T-helper 2 cell treated with Interferon-gamma antibody and Interleukin-4, amounts not matched to agents 100 ng/mL and 5 ng/mL, for 36 hours (primary cell): ENCODE measurements at regions not wholly inside any gene's neighbourhood (a gene's known extent, or its start where the extent isn't known, plus 50 kb on each side); places are given as distances from the start of the nearest gene placed in this dataset.
"Not testable (repeated sequence)": the region's sequence is repeated elsewhere in the genome, so short reads cannot be mapped to it uniquely, and the experiment has no call there.

Experiments used
- intact Hi-C: fragments of 100-400 bp; cut with micrococcal nuclease; formaldehyde crosslinking; loops from one replicate; pipeline ENCODE4 v1.15.1; 2023

DNA sequence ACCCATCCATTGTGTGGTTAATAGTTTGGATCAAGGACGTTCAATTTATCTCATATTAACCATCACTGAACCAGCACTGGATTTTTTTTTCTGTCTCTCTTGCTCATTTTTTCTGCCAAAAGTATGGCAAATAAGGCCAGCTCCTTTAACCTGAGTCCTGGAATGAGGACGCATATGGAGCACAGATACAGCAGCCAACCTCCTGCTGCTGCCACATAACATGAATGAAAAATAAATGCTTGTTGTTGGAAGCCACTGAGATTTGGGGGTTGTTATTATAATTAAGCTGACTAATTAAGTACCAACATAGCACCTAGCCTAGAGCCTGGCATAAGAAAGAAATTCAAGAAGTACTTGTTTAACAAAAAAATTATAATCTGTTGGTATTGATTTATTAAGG is 335.3 kb upstream of the DUSP10 start:
- intact Hi-C loops = no loop called here

GRCh38 chr1:222074317-222074716 is 332.4 kb upstream of the DUSP10 start:
- intact Hi-C loops = no loop called here

- intact Hi-C loops = no loop called here
Measured at GRCh38 chr1:222073307-222073995, 331.6 kb upstream of the DUSP10 start.

DNA sequence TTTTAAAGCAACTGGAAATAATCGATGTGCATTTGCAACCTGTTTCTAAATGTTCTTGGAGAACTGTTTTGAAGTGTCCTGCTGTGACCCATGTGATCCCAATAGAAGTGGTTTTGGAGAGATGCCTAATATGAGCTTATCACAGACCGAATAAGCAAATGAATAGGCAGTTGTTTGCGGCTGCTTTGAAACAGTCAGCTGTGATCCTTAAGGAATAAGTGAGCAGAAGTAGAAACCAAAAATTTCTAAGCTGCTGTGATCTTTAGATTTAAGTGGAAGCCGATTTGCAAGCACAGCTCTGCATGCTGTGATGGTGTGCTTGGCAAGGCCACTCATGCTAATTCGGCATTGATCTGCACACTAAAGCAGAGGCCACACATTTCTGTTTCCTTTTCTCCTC is 329.5 kb upstream of the DUSP10 start:
- intact Hi-C loops = no loop called here

- intact Hi-C loops = no loop called here
Measured at GRCh38 chr1:222068937-222069336, 327.0 kb upstream of the DUSP10 start.

GRCh38 chr1:222068101-222068500 is 326.2 kb upstream of the DUSP10 start:
- intact Hi-C loops = no loop called here

- intact Hi-C loops = no loop called here
Measured at GRCh38 chr1:222066539-222066938, 324.6 kb upstream of the DUSP10 start.

DNA sequence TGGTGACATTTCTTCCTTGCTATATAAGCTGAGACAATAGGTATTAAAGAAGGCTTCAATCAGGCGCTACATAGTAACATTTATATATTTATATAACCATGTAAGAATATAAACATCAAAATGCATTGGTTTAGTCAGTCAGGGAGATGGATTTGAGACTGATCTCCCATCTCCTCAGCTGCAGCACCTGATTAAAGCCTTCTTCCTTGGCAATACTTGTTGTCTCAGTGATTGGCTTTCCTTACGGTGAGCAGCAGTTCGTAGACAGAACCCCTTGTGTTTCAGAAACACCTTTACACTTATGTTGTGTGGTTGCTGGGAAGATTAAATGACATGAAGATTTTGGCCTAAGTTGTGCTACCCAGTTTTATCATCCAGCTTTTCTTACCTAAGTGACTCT is 323.3 kb upstream of the DUSP10 start:
- intact Hi-C loops = no loop called here

- intact Hi-C loops = no loop called here
Measured at GRCh38 chr1:222064388-222065211, 322.7 kb upstream of the DUSP10 start.

GRCh38 chr1:222062640-222063039 is 320.8 kb upstream of the DUSP10 start:
- intact Hi-C loops = no loop called here

DNA sequence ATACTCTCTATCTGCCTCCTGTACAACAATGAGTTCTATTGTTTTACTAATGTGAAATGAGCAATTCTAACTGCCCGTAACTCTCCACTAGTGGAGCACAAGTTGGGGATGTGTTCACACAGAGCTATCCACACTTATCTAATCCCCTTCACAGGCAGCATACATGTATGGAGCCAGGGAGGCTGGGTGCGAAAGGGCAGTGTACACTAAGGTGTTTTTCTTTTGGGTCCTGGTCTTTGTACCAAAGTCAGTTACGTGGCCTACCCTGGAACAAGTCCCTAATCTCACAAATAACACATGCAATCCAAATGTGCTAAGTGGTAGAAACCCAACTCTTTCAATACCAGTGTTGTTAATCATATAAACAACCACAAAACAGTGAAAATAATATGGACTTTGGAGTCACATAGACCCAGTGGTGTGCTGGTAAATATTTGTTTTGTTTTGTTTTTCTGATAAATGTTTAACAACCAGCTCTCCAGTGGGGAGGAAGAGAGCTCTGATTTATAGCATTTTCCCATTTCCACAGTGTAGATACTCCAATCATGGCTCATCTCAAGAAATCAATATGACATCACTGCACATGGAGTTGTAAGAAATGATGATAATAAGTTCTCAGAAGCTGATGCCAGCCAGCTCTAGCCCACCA is 319.9 kb upstream of the DUSP10 start:
- intact Hi-C loops = no loop called here

DNA sequence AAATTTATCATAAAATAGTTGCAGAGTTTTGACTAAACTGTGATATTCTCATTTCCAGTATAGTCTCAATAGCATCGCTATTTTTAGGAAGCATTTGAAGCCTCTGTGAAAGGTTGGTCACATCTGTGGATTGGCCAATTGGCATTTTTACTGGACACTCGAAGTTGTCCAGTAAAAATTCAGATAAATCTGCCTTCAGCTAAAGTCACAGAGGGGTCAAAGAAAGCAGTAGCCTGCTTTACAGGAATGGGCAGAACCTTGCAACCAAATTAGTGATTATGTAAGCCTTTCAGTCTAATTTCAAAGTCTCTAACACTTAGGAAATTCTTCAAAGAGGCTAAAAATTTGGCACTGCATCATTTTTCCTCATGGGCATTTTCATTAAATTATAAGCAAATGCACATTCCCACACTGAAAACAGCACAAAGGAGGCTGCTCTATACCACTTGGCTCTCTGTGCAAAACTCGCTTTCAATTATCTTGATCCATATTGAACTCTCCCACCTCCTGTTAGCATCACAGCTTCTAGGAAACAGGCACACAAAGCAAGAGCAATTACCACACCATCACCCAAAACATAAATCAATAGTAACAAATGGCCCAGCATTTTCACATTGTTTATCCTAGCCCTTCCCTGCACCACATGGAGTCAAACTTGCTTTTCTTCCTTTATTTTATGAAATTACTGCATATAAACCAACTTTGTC is 318.5 kb upstream of the DUSP10 start:
- intact Hi-C loops = no loop called here

DNA sequence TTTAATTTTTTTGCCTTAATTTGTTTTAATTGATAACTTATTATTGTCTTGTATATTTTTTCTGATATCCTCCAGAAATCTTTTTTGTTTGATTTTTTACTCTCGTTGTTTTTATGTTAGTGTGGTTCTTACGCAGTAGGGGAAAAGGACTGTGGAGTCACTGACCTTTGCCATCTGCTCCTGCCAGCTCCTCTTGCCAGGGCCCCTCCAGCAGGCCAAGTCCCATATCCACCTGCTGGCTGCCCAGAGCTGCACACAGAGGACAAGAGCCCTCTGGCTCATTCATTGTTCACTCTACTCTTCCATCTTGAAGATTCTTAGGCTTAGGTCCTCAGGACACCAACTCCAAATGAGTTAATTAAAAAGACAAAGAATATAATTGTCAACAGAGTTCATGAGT is 316.4 kb upstream of the DUSP10 start:
- intact Hi-C loops = no loop called here

GRCh38 chr1:222057162-222057561 is 315.3 kb upstream of the DUSP10 start:
- intact Hi-C loops = no loop called here

DNA sequence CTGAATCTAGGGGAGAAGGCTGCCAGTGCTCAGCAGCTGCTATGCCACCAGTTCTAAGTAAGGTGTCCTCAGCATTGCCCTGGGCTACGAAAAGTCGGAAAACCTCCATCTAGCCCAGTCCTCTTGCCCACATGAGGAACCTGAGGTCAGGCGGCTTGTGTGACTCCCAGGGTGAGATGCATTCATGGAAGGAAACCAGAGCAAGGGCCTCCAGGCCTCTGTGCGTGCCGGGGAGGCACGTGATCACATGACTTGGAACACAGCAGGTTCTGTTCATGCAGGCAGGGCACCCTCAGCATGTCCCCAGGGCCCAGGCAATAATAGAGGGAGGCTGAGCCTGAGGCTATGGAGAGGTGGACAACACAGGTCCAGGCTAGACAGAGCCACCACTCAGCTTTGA is 312.5 kb upstream of the DUSP10 start:
- intact Hi-C loops = no loop called here

- intact Hi-C loops = no loop called here
Measured at GRCh38 chr1:222053790-222054294, 312.0 kb upstream of the DUSP10 start.

DNA sequence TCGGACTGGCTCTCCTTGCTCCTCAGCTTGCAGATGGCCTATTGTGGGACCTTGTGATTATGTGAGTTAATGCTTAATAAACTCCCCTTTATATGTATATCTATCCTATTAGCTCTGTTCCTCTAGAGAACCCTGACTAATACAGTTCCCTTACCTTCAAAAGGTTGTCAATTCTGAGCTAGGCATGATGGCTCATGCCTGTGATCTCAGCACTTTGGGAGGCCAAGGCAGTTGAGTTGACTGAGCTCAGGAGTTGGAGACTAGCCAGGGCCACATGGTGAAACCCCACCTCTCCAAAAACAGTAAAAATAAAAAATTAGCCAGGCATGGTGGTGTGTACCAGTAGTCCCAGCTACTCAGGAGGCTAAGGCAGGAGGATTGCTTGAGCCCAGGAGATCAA is 309.4 kb upstream of the DUSP10 start:
- intact Hi-C loops = not testable (repeated sequence)

DNA sequence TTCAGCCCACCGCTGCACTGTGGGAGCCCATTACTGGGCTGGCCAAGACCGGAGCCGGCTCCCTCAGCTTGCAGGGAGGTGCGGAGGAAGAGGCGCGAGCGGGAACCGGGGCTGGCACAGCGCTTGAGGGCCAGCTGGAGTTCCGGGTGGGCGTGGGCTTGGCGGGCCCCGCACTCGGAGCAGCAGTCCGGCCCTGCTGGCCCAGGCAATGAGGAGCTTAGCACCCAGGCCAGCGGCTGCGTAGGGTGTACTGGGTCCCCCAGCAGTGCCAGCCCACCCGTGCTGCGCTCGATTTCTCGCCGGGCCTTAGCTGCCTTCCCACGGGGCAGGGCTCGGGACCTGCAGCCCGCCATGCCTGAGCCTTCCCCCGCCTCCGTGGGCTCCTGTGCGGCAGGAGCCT is 307.8 kb upstream of the DUSP10 start:
- intact Hi-C loops = not testable (repeated sequence)

GRCh38 chr1:222049176-222049575 is 307.3 kb upstream of the DUSP10 start:
- intact Hi-C loops = no loop called here

- intact Hi-C loops = no loop called here
Measured at GRCh38 chr1:222048094-222048595, 306.3 kb upstream of the DUSP10 start.

DNA sequence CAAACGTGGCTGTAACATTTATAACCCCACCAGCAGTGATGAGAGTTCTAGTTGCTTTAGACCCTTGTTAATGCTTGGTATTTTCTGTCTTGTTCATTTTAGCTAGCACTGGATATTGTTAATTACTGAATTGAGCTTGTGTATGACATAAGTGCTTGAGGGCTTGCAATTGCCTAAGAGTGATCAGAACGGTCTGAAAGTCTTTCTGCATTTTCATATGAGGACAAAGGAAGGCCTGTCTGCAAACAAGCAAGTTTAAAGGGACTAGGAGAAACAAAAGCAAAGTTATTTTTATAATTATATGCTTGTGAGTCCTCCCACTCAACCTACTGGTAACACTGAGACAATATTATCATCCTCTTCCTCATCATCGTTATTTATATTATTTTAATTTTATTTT is 305.5 kb upstream of the DUSP10 start:
- intact Hi-C loops = no loop called here
